Choroid plexus epithelial cell (primary cell): ENCODE measurements at regions not wholly inside any gene's neighbourhood (a gene's known extent, or its start where the extent isn't known, plus 50 kb on each side); places are given as distances from the start of the nearest gene placed in this dataset.

ENCODE experiments used
- DNase-seq: peaks from one replicate; pipeline ENCODE4 v3.0.0-alpha.2; 2010; ENCODE audit warnings: low read depth
- H3K4me3 ChIP-seq: 2 replicates; pipeline ENCODE4 v1.5.1; 2011; ENCODE audit warnings: low read depth, mild to moderate bottlenecking, control low read depth, low read length, moderate library complexity
- CTCF ChIP-seq: conservative IDR thresholded peaks from 2 replicates; pipeline ENCODE4 v1.5.1; 2011; ENCODE audit warnings: low read depth, mild to moderate bottlenecking, control low read depth, inconsistent platforms, low read length, moderate library complexity

- no peak for TF ChIP-seq CTCF
- DNase-seq: no peak
- H3K4me3 ChIP-seq: no peak overlapping the region
These were observed 592.7 kb downstream of the TLE1 start for GRCh38 chr9:81096625-81097024.

- no peak overlapping the region for H3K4me3 ChIP-seq
- no peak for TF ChIP-seq CTCF
- no peak for DNase-seq
These were observed 597.3 kb downstream of the TLE1 start for GRCh38 chr9:81092057-81092456.

- DNase-seq: no peak
- TF ChIP-seq CTCF: no peak
- H3K4me3 ChIP-seq: no peak overlapping the region
These were observed 601.0 kb downstream of the TLE1 start for GRCh38 chr9:81088341-81088740.

GRCh38 chr9:81086416-81086815 is 602.9 kb downstream of the TLE1 start:
- TF ChIP-seq CTCF: no peak
- no peak for DNase-seq
- H3K4me3 ChIP-seq: no peak overlapping the region

GRCh38 chr9:81083854-81084512 is 605.4 kb downstream of the TLE1 start:
- TF ChIP-seq CTCF: no peak
- no peak overlapping the region for H3K4me3 ChIP-seq
- peak; percentile 58 for DNase-seq

GRCh38 chr9:81083067-81083466 is 606.3 kb downstream of the TLE1 start:
- TF ChIP-seq CTCF: peak; percentile 61
- peak; percentile 52 for DNase-seq

GRCh38 chr9:81082221-81082620 is 607.1 kb downstream of the TLE1 start:
- no peak overlapping the region for H3K4me3 ChIP-seq
- DNase-seq: no peak
- TF ChIP-seq CTCF: no peak

More at GRCh38 chr9:81083067-81083466, 606.3 kb downstream of the TLE1 start:
- H3K4me3 ChIP-seq: no peak overlapping the region
